RWPE1 (cell line): ENCODE measurements at regions not wholly inside any gene's neighbourhood (a gene's known extent, or its start where the extent isn't known, plus 50 kb on each side); places are given as distances from the start of the nearest gene placed in this dataset.

Experiments used
- CTCF ChIA-PET: fragments of 350-600 bp; sonication (Branson Sonifier 250); formaldehyde crosslinking; extraction: SDS; loops from one replicate; lab custom pipeline; 2021; lab: Yijun Ruan, JAX
- POLR2A ChIA-PET: fragments of 400-600 bp; formaldehyde crosslinking; extraction: SDS; loops from one replicate; lab custom pipeline; 2020; ENCODE audit warnings: antibody characterized with exemption; ENCODE audit not compliant: low non-redundant PET; lab: Yijun Ruan, JAX
- DNase-seq: peaks from one replicate; pipeline ENCODE4 v3.0.0; 2012; ENCODE audit warnings: low spot score
- H3K27ac ChIP-seq: fragments of 450-650 bp; 2 replicates; pipeline ENCODE4 v1.5.1; 2017
- CTCF ChIP-seq: fragments of 450-650 bp; conservative IDR thresholded peaks from 2 replicates; pipeline ENCODE4 v1.5.1; 2017; ENCODE audit warnings: low read depth, mild to moderate bottlenecking

DNA sequence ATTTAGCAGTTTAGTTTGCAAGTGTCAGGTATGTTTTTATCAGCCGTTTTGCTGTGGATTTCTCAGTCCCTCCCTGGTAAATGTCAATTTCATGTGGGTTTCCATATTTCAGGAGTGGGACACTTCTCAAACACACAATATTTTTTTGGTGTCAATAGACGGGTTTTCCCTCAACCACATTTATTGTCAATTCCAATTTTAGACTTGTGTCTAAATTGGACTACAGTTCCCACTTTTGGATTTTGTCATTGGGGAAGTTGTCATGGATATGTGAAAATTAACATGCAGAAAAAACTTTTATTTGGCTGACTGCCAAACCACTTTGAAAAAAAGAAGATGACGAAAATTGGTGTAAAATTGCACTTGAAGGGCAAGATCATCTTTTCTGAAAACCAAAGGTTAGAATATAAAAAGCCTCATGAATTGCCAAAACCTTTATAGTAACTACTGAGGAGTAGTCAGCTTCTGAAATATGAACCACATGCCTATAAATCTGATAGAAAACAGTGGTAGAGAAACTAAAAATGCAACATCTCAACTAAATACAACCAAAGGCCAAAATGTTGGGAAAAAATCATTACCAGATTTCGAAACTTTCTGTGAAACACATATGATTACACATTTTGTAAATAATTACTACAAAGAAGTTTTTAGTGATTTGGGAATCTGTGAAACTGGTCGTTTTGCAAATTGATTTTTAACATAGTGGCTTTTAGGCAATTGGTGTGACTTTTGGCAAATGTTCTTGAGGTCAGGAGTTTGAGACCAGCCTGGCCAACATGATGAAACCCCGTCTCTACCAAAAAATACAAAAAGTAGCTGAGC lies 106.4 kb downstream of the BCL2L11 start:
- no peak for TF ChIP-seq CTCF
- ChIA-PET CTCF (no interaction called here), POLR2A (no interaction called here)
- no peak overlapping the region; the same call in 1 of the 2 replicates for H3K27ac ChIP-seq
- DNase-seq = no peak

DNA sequence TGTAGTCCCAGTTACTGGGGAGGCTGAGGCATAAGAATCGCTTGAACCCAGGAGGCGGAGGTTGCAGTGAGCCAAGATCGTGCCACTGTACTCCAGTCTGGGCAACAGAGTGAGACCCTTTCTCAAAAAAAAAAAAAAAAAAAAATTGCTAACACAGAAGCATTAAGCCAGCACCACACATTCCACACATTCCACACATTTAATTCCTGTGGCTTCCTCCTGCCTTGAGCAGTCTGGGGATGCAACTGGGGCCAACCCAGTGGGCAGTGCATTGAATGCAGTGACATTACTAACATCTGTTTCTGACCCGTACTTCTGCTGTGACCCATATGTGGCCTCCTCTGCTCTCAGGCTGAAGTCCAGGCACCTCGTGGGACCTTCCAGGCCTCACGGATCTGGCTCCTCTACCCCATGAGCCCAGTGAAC lies 107.0 kb downstream of the BCL2L11 start:
- peak; percentile 33 for DNase-seq
- no peak overlapping the region; the same call in 1 of the 2 replicates for H3K27ac ChIP-seq
- TF ChIP-seq CTCF = no peak
- CTCF ChIA-PET = no interaction called here
- POLR2A ChIA-PET = no interaction called here

DNA sequence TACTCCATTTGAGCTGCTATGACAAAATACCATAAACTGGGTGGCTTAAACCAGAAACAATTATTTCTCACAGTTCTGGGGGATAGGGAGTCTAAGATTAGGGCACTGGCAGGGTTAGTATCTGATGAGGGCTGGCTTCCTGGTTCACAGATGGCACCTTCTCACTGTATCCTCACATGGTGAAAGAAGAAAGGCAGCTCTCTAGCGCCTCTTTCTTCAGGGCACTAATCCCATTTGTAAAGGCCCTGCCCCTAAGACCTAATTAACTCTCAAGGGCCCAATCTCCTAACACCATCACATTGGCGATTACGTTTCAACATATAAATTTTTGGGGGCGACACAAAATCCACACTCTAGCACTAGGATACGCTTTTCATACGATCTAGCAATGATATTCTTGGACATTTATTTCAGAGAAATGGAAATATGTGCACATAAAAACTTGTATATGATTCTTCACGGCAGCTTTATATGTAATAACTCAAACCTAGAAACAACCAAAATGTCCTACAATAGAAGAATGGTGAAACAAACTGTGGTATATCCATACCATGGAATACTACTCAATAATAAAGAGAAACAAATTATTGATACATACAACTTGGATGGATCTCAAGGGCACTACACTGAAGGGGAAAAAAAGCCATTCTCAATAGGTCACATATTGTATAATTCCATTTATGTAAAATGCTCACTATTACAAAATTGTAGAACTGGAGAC lies 111.0 kb downstream of the BCL2L11 start:
- DNase-seq = no peak
- CTCF ChIA-PET = no interaction called here

DNA sequence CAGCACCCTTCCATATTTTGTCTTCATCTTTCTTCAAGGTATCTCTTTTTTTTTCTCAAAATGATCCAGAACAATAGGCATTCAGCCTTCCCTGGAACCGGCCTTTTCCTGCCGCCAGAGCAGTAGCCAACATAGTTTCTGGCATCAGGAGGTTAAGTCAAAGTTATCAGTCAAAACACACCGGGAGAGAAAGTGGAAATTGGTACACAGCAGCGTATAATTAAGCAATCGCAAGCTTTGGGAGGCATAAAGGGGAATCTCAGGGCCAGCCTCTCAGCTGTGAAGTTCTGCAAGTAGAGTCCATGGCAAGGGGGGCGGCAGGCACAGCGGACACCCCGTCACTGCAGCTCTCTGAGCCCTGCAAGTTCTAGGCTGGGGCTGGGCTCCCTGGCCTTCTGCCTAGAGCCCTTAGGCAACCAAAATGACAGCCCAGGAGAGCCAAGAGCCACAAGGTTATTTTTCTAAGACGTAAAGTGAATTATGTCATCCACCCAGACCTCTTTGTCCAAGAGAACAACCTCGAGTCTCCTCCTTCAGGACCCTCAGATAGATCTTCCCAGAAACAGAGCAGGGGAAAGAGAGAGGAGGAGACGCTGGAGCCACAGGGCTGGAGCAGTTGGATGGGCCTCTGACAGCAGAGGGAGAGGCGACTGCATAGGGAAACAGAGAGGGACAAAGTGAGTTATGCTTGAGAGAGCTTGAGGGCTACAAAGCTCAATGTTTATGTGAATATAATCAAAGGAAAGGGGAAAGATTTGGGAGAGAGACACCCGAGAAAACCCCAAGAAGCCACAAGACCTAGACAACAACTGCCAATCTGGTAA lies 114.7 kb downstream of the BCL2L11 start:
- CTCF ChIA-PET = interaction anchor here (0.6 kb wide), 1 partner anchor 56 kb away, joined by 5 read pairs; no protein-coding TSS in a partner anchor
- no peak for TF ChIP-seq CTCF
- POLR2A ChIA-PET = no interaction called here
- no peak for DNase-seq
- peak overlapping the region; percentile 33; the same call in 1 of the 2 replicates for H3K27ac ChIP-seq

More for the DNA sequence above, 111.0 kb downstream of the BCL2L11 start:
- POLR2A ChIA-PET = no interaction called here
- H3K27ac ChIP-seq = no peak overlapping the region
- TF ChIP-seq CTCF = no peak

DNA sequence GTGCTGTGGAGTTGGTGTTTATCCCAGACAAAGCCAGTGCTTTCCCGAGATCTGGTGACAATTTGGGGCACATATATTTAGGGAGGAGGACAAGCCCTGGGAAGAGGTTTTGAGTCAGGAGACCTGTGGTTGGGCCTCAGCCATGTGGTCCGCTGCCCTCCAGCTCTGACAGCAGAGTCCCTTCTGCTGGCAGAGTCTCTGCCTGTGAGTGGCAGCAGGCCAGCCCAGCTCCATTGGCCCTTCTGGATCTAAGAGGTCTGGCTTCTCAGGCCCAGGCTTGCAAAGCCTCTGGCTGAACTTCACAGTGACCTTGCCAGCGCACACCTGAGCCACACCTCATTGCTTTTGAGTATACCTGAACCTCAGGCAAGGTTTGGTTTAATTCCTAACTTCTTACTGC lies 115.3 kb downstream of the BCL2L11 start:
- CTCF ChIA-PET = interaction anchor here (0.6 kb wide), 1 partner anchor 57 kb away, joined by 5 read pairs; no protein-coding TSS in a partner anchor
- DNase-seq = peak; percentile 82
- peak overlapping the region; percentile 33; the same call in 1 of the 2 replicates for H3K27ac ChIP-seq
- no peak for TF ChIP-seq CTCF
- POLR2A ChIA-PET = no interaction called here

- ChIA-PET POLR2A (no interaction called here), CTCF (no interaction called here)
- TF ChIP-seq CTCF = no peak
Measured at GRCh38 chr2:111238296-111238695, 117.6 kb downstream of the BCL2L11 start.

More at GRCh38 chr2:111238296-111238695, 117.6 kb downstream of the BCL2L11 start:
- DNase-seq = no peak
- H3K27ac ChIP-seq = no peak overlapping the region
